ENCODE measurements at regions not wholly inside any gene's neighbourhood (a gene's known extent, or its start where the extent isn't known, plus 50 kb on each side); places are given as distances from the start of the nearest gene placed in this dataset.

GRCh38 chr16:26840691-26841090 is 226.0 kb upstream of the C16orf82 start:
- Histone ChIP-seq H3K4me2 (ENCODE audit: control insufficient read depth, insufficient read depth) (no peak overlapping the region), H3K36me3 (ENCODE audit: control insufficient read depth in 2 of 2, insufficient read depth in 2 of 2, low read length in 1 of 2) (no peaks in the 10 kb centered on the region), H3K4me1 (ENCODE audit: control insufficient read depth, insufficient read depth, low read length) (no peaks in the 10 kb centered on the region), H3K4me3 (no peak overlapping the region), H3K79me2 (ENCODE audit: control insufficient read depth, insufficient read depth, low read length) (no peaks in the 10 kb centered on the region), H3K9me3 (replicated peaks; ENCODE audit: control insufficient read depth, insufficient read depth, low read length) (no peaks in the 10 kb centered on the region), H4K20me1 (ENCODE audit: control insufficient read depth, insufficient read depth) (no peaks in the 10 kb centered on the region), H3K9ac (ENCODE audit: control insufficient read depth, insufficient read depth, low read length) (no peak overlapping the region), H3K27me3 (replicated peaks in 1 of 2; ENCODE audit: control insufficient read depth in 2 of 2, insufficient read depth in 2 of 2, low read length in 1 of 2) (no peaks in the 10 kb centered on the region), H2AFZ (ENCODE audit: control insufficient read depth, low read depth, low read length) (no peak overlapping the region), H3K27ac (ENCODE audit: control insufficient read depth, insufficient read depth) (no peak overlapping the region)
- TF ChIP-seq NFIC (IDR thresholded peaks at IDR 0.05; ENCODE audit: low read depth, low read length), result no peak
- TF ChIP-seq KDM1A (IDR thresholded peaks at IDR 0.05; ENCODE audit: borderline replicate concordance), result no peak
- TF ChIP-seq, protein P1, sequence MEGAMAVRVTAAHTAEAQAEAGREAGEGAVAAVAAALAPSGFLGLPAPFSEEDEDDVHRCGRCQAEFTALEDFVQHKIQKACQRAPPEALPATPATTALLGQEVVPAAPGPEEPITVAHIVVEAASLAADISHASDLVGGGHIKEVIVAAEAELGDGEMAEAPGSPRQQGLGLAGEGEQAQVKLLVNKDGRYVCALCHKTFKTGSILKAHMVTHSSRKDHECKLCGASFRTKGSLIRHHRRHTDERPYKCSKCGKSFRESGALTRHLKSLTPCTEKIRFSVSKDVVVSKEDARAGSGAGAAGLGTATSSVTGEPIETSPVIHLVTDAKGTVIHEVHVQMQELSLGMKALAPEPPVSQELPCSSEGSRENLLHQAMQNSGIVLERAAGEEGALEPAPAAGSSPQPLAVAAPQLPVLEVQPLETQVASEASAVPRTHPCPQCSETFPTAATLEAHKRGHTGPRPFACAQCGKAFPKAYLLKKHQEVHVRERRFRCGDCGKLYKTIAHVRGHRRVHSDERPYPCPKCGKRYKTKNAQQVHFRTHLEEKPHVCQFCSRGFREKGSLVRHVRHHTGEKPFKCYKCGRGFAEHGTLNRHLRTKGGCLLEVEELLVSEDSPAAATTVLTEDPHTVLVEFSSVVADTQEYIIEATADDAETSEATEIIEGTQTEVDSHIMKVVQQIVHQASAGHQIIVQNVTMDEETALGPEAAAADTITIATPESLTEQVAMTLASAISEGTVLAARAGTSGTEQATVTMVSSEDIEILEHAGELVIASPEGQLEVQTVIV (IDR thresholded peaks at IDR 0.05; ENCODE audit: borderline replicate concordance, partially characterized antibody), result no peak
- TF ChIP-seq PAX8 (IDR thresholded peaks at IDR 0.05), result no peak
- no peak for TF ChIP-seq MTA2 (IDR thresholded peaks at IDR 0.05; ENCODE audit: low read depth)
- no peak for TF ChIP-seq PML (IDR thresholded peaks at IDR 0.05; ENCODE audit: low read length)
- no peak for TF ChIP-seq ZNF592 (IDR thresholded peaks at IDR 0.05)
- no peak for TF ChIP-seq MXI1 (IDR thresholded peaks at IDR 0.05; ENCODE audit: low read depth, low read length)
- no peak for TF ChIP-seq CHD4 (IDR thresholded peaks at IDR 0.05)
- no peak for TF ChIP-seq CREM (IDR thresholded peaks at IDR 0.05; ENCODE audit: low read depth)
- TF ChIP-seq SREBF1 (IDR thresholded peaks at IDR 0.05; ENCODE audit: low read length), result no peak
- no peak for TF ChIP-seq GATAD2B (conservative IDR thresholded peaks at IDR 0.05; ENCODE audit: low read depth)
- in situ Hi-C loops (cut with MboI) (no loop called here), intact Hi-C loops (cut with micrococcal nuclease; ENCODE audit: unreplicated experiment) (no loop called here)
- FAIRE-seq, result no peak
- ChIA-PET SMC1A (ENCODE audit: uncharacterized antibody, unreplicated experiment) (no interaction called here), CTCF (interaction anchor here (1.1 kb wide), 1 partner anchor 16 kb away, joined by 3 read pairs; no protein-coding TSS in a partner anchor), POLR2A (no interaction called here), RAD21 (ENCODE audit: unreplicated experiment) (no interaction called here)
- no peak for DNase-seq (ENCODE audit: low read depth, low spot score)
- WGBS (ENCODE audit: insufficient coverage, insufficient replicate concordance, low lambda C conversion rate, missing lambda C conversion rate), result 25% methylated on average over 7 of the region's 7 CpGs
- BruUV-seq (replicated peaks), result no TSS peak
- ATAC-seq, result no peak

All from GM12878 (cell line).